IMR-90 (cell line): ENCODE measurements at regions not wholly inside any gene's neighbourhood (a gene's known extent, or its start where the extent isn't known, plus 50 kb on each side); places are given as distances from the start of the nearest gene placed in this dataset.

ENCODE experiments used
- ATAC-seq: fragments of 200-7000 bp; cut with Tn5 transposase; 2 replicates; pipeline ENCODE4 v1.9.1; 2020; ENCODE audit warnings: low read depth, mild to moderate bottlenecking, moderate library complexity
- BruUV-seq: library from RNA; stranded (reverse); fragments of 400-500 nt; replicated peaks from 2 replicates; lab custom pipeline; 2021; lab: Mats Ljungman, UMichigan
- CTCF ChIA-PET: fragments of 300-600 bp; formaldehyde crosslinking; extraction: SDS; loops from one replicate; lab custom pipeline; 2021; ENCODE audit warnings: antibody characterized with exemption; lab: Yijun Ruan, JAX
- POLR2A ChIA-PET: fragments of 300-600 bp; sonication (Branson Sonifier 250); formaldehyde crosslinking; loops from one replicate; lab custom pipeline; 2022; ENCODE audit warnings: antibody characterized with exemption; ENCODE audit not compliant: unreplicated experiment; lab: Charles Lee
- DNase-seq: peaks from one replicate; pipeline ENCODE4 v3.0.0; 2013
- H2AFZ ChIP-seq: replicated peaks from 2 replicates; pipeline ENCODE3; 2013; ENCODE audit warnings: low read length, mild to moderate bottlenecking; ENCODE audit not compliant: poor library complexity
- H2AK5ac ChIP-seq: 2 replicates; pipeline ENCODE4 v1.6.1; 2013; ENCODE audit warnings: low read depth, low read length, inconsistent platforms
- H2AK9ac ChIP-seq: replicated peaks from 2 replicates; pipeline ENCODE3; 2013; ENCODE audit warnings: mild to moderate bottlenecking, low read depth, low read length, moderate library complexity; ENCODE audit not compliant: poor library complexity
- H2BK120ac ChIP-seq: 2 replicates; pipeline ENCODE4 v1.6.1; 2013; ENCODE audit warnings: low read depth, low read length, inconsistent platforms
- H2BK15ac ChIP-seq: 3 replicates; pipeline ENCODE4 v1.6.1; 2013; ENCODE audit warnings: low read depth, low read length, inconsistent platforms
- H2BK20ac ChIP-seq: 2 replicates; pipeline ENCODE4 v1.6.1; 2013; ENCODE audit warnings: low read depth, mild to moderate bottlenecking, inconsistent platforms, low read length, moderate library complexity
- H2BK5ac ChIP-seq: 2 replicates; pipeline ENCODE4 v1.6.1; 2013; ENCODE audit warnings: mild to moderate bottlenecking, low read depth, low read length, inconsistent platforms; ENCODE audit not compliant: poor library complexity, severe bottlenecking
- H3K14ac ChIP-seq: replicated peaks from 2 replicates; pipeline ENCODE4 v1.6.1; 2013; ENCODE audit warnings: low read depth, low read length, inconsistent platforms
- H3K18ac ChIP-seq: 2 replicates; pipeline ENCODE4 v1.6.1; 2013; ENCODE audit warnings: low read depth, low read length, control low read depth
- H3K23ac ChIP-seq: 2 replicates; pipeline ENCODE4 v1.6.1; 2013; ENCODE audit warnings: low read depth, low read length, inconsistent platforms
- H3K27ac ChIP-seq: 2 replicates; pipeline ENCODE4 v1.5.1; 2013; ENCODE audit warnings: mild to moderate bottlenecking, control low read depth, low read length; ENCODE audit not compliant: insufficient read depth
- H3K27me3 ChIP-seq: 2 replicates; pipeline ENCODE4 v1.6.1; 2013; ENCODE audit warnings: low read length; ENCODE audit not compliant: control insufficient read depth, insufficient read depth
- H3K36me3 ChIP-seq: 2 replicates; pipeline ENCODE4 v1.6.1; 2013; ENCODE audit warnings: low read length, mixed read lengths; ENCODE audit not compliant: control insufficient read depth, insufficient read depth
- H3K4ac ChIP-seq: 2 replicates; pipeline ENCODE4 v1.6.1; 2013; ENCODE audit warnings: low read depth, low read length, inconsistent platforms
- H3K4me1 ChIP-seq: 2 replicates; pipeline ENCODE4 v1.6.1; 2013; ENCODE audit warnings: low read length, mixed read lengths; ENCODE audit not compliant: control insufficient read depth, insufficient read depth
- H3K4me2 ChIP-seq: 2 replicates; pipeline ENCODE4 v1.6.1; 2013; ENCODE audit warnings: low read depth, mild to moderate bottlenecking, control low read depth, low read length, moderate library complexity
- H3K4me3 ChIP-seq: 2 replicates; pipeline ENCODE4 v1.5.1; 2013; ENCODE audit warnings: low read depth, mild to moderate bottlenecking, control low read depth, low read length, moderate library complexity; ENCODE audit not compliant: insufficient read depth
- H3K56ac ChIP-seq: 2 replicates; pipeline ENCODE4 v1.6.1; 2013; ENCODE audit warnings: low read length, inconsistent platforms; ENCODE audit not compliant: insufficient read depth; ENCODE audit errors: extremely low read depth
- H3K79me1 ChIP-seq, 2 experiments: 2 replicates each; pipeline ENCODE4 v1.6.1; 2013; ENCODE audit warnings: low read length in 2 of 2, inconsistent platforms in 1 of 2, low read depth in 1 of 2
- H3K9ac ChIP-seq: 2 replicates; pipeline ENCODE4 v1.6.1; 2013; ENCODE audit warnings: low read depth, low read length, control low read depth
- H3K9me1 ChIP-seq: 2 replicates; pipeline ENCODE4 v1.6.1; 2013; ENCODE audit warnings: low read length, inconsistent platforms; ENCODE audit not compliant: insufficient read depth
- H3K9me3 ChIP-seq: 2 replicates; pipeline ENCODE4 v1.6.1; 2013; ENCODE audit warnings: low read length; ENCODE audit not compliant: control insufficient read depth, insufficient read depth
- H4K20me1 ChIP-seq: 2 replicates; pipeline ENCODE4 v1.6.1; 2013; ENCODE audit warnings: low read length, inconsistent platforms; ENCODE audit not compliant: insufficient read depth
- H4K5ac ChIP-seq: 2 replicates; pipeline ENCODE4 v1.6.1; 2013; ENCODE audit warnings: mild to moderate bottlenecking, low read depth, low read length, control low read depth
- H4K8ac ChIP-seq, 2 experiments: 2 replicates each; pipeline ENCODE4 v1.6.1; 2013; ENCODE audit warnings: low read depth in 2 of 2, low read length in 2 of 2, control low read depth in 1 of 2, inconsistent platforms in 1 of 2
- H4K91ac ChIP-seq: 2 replicates; pipeline ENCODE4 v1.6.1; 2013; ENCODE audit warnings: low read depth, low read length, inconsistent platforms; ENCODE audit not compliant: insufficient read depth
- CEBPB ChIP-seq: IDR thresholded peaks from 2 replicates; pipeline ENCODE4 v1.6.1; 2012; ENCODE audit warnings: low read depth, low read length, improper control_type of control experiment
- CHD1 ChIP-seq: IDR thresholded peaks from 2 replicates; pipeline ENCODE4 v1.6.1; 2012; ENCODE audit warnings: low read depth, low read length, improper control_type of control experiment
- ELK1 ChIP-seq: fragments of 150-350 bp; IDR thresholded peaks from 2 replicates; pipeline ENCODE4 v1.6.1; 2016; ENCODE audit warnings: low read depth, mild to moderate bottlenecking, low read length, moderate library complexity, borderline replicate concordance
- RAD21 ChIP-seq: IDR thresholded peaks from 2 replicates; pipeline ENCODE4 v1.6.1; 2012; ENCODE audit warnings: low read length, improper control_type of control experiment
- USF2 ChIP-seq: fragments of 150-350 bp; IDR thresholded peaks from 2 replicates; pipeline ENCODE4 v1.6.1; 2017; ENCODE audit warnings: mild to moderate bottlenecking, antibody characterized with exemption, low read length, low read depth
- WGBS, 2 experiments: methylation state at CpG; one replicate each; pipeline versions ENCODE4 v1.1.5 to v1.1.7; 2013; ENCODE audit warnings: missing lambda C conversion rate in 2 of 2; ENCODE audit not compliant: insufficient read length in 1 of 2; ENCODE audit errors: extremely low coverage in 2 of 2; 5-methylcytosine and 5-hydroxymethylcytosine counted together
- dilution Hi-C: fragments of 300-500 bp; cut with HindIII; formaldehyde crosslinking; loops from one replicate; pipeline ENCODE4 v1.14.3; 2018; ENCODE audit warnings: low sequenced_read_pairs; ENCODE audit not compliant: unreplicated experiment
- in situ Hi-C: fragments of 300-500 bp; cut with MboI; formaldehyde crosslinking; loops from 3 replicates; pipeline ENCODE4 v1.14.3; 2019; ENCODE audit warnings: low sequenced_read_pairs, inconsistent platforms, mixed read lengths
- intact Hi-C: fragments of 100-400 bp; cut with micrococcal nuclease; formaldehyde crosslinking; loops from 2 replicates; pipeline ENCODE4 v1.10.0; 2022

GRCh38 chr6:74657011-74657410 is 548.8 kb downstream of the COL12A1 start:
- in situ Hi-C loops (no loop called here), intact Hi-C loops (no loop called here), dilution Hi-C loops (no loop called here)
- Histone ChIP-seq H3K36me3 (no peaks in the 10 kb centered on the region), H2AK9ac (no peak overlapping the region), H4K20me1 (no peaks in the 10 kb centered on the region), H3K4me1 (no peaks in the 10 kb centered on the region), H3K4me3 (no peak overlapping the region), H3K79me1 (no peaks in the 10 kb centered on the region), H4K5ac (no peak overlapping the region), H3K9ac (no peak overlapping the region), H2AFZ (no peak overlapping the region), H3K27me3 (no peaks in the 10 kb centered on the region), H3K56ac (no peak overlapping the region), H2AK5ac (no peak overlapping the region), H3K18ac (no peak overlapping the region), H3K4me2 (no peak overlapping the region), H3K14ac (no peak overlapping the region), H3K27ac (no peak overlapping the region), H2BK20ac (no peak overlapping the region), H2BK120ac (no peak overlapping the region), H3K4ac (no peak overlapping the region), H2BK5ac (no peak overlapping the region), H4K8ac (no peak overlapping the region), H3K9me1 (no peaks in the 10 kb centered on the region), H3K23ac (no peak overlapping the region), H2BK15ac (no peak overlapping the region), H4K91ac (no peak overlapping the region), H3K9me3 (peaks cover 5% of the 10 kb centered on the region; the same call in 1 of the 2 replicates)
- WGBS, 2 experiments, result 60% methylated on average over 1 of the region's 2 CpGs; no CpG with 5 or more reads in 1 of the 2 experiments
- CTCF ChIA-PET, result no interaction called here
- POLR2A ChIA-PET, result no interaction called here
- no TSS peak for BruUV-seq
- TF ChIP-seq CEBPB (no peak), CHD1 (no peak), RAD21 (no peak), USF2 (no peak), ELK1 (no peak)
- DNase-seq (no peak), ATAC-seq (no peak)
